Fibroblast of the aortic adventitia (primary cell): ENCODE measurements at regions not wholly inside any gene's neighbourhood (a gene's known extent, or its start where the extent isn't known, plus 50 kb on each side); places are given as distances from the start of the nearest gene placed in this dataset.
"Not testable (repeated sequence)": the region's sequence is repeated elsewhere in the genome, so short reads cannot be mapped to it uniquely, and the experiment has no call there.

ENCODE experiments used
- DNase-seq: peaks from one replicate; pipeline ENCODE4 v3.0.0-alpha.2; 2010; ENCODE audit warnings: low read depth
- H3K4me3 ChIP-seq: 2 replicates; pipeline ENCODE4 v1.5.1; 2011; ENCODE audit warnings: low read depth, mild to moderate bottlenecking, control low read depth, low read length, moderate library complexity
- TF ChIP-seq, protein P1 (sequence below): IDR thresholded peaks from 2 replicates; pipeline ENCODE4 v1.5.1; 2011; ENCODE audit warnings: mild to moderate bottlenecking, low read length, control low read depth, inconsistent platforms; ENCODE audit not compliant: insufficient read depth

DNA sequence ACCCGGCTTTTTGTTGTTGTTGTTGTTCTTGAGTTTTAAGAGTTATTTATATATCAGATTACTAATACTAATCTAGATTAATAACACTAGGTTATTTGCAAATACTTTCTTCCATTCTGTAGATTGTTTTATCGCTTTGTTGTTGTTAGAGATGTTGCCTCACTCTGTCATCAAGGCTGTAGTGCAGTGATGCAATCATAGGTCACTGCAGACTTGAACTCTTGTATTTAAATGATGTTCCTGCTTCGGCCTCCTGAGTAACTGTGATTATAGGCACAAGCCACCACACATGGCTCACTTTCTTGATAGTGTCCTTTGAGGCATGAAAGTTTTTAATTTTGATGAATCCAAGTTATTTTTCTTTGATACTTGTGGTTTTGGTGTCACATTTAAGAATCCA, 129.0 kb downstream of the VSIG4 start:
- no peak for DNase-seq
- TF ChIP-seq, protein P1, sequence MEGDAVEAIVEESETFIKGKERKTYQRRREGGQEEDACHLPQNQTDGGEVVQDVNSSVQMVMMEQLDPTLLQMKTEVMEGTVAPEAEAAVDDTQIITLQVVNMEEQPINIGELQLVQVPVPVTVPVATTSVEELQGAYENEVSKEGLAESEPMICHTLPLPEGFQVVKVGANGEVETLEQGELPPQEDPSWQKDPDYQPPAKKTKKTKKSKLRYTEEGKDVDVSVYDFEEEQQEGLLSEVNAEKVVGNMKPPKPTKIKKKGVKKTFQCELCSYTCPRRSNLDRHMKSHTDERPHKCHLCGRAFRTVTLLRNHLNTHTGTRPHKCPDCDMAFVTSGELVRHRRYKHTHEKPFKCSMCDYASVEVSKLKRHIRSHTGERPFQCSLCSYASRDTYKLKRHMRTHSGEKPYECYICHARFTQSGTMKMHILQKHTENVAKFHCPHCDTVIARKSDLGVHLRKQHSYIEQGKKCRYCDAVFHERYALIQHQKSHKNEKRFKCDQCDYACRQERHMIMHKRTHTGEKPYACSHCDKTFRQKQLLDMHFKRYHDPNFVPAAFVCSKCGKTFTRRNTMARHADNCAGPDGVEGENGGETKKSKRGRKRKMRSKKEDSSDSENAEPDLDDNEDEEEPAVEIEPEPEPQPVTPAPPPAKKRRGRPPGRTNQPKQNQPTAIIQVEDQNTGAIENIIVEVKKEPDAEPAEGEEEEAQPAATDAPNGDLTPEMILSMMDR, result no peak

DNA sequence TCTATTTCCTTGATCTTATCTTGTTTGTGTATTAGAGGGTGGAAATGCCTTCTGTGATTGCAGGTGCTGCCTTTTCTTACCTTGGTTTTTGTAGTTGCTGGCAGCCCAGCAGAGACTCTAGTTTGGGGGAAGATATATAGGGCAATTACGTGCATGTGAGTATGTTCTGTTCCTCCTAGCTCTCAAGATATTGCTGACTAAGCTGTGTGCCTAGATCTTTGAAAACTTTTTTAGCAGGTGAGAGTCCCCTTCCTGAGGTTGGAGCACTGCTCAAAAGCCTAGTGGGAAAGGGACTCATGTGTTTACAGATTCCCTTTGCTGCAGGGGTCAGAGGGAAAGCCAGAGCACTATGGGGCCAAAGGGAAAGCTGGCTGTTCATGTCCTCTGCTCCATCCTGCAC, 136.1 kb downstream of the VSIG4 start:
- no peak overlapping the region for H3K4me3 ChIP-seq
- TF ChIP-seq, protein P1, result no peak
- no peak for DNase-seq

More for the DNA sequence above, 129.0 kb downstream of the VSIG4 start:
- no peak overlapping the region for H3K4me3 ChIP-seq

DNA sequence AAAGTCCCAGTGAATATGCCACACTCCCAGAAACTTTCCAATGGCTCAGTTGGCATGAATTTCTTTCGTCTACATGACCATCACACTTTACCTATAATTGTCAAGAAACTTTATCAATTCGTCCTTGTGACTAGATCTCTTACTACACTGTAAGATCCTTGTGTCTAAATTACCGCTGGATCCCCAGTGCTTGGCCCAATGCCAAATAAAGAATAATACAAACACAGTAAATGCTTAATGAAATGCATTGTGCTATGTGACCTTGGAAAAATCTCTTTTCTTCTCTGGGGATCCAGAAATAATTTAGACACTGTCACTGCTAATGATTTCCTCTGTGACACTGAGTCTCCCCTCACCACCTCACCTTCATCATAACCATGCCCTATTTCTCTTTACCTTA, 137.9 kb downstream of the VSIG4 start:
- TF ChIP-seq, protein P1, result no peak
- H3K4me3 ChIP-seq, result no peak overlapping the region
- no peak for DNase-seq

DNA sequence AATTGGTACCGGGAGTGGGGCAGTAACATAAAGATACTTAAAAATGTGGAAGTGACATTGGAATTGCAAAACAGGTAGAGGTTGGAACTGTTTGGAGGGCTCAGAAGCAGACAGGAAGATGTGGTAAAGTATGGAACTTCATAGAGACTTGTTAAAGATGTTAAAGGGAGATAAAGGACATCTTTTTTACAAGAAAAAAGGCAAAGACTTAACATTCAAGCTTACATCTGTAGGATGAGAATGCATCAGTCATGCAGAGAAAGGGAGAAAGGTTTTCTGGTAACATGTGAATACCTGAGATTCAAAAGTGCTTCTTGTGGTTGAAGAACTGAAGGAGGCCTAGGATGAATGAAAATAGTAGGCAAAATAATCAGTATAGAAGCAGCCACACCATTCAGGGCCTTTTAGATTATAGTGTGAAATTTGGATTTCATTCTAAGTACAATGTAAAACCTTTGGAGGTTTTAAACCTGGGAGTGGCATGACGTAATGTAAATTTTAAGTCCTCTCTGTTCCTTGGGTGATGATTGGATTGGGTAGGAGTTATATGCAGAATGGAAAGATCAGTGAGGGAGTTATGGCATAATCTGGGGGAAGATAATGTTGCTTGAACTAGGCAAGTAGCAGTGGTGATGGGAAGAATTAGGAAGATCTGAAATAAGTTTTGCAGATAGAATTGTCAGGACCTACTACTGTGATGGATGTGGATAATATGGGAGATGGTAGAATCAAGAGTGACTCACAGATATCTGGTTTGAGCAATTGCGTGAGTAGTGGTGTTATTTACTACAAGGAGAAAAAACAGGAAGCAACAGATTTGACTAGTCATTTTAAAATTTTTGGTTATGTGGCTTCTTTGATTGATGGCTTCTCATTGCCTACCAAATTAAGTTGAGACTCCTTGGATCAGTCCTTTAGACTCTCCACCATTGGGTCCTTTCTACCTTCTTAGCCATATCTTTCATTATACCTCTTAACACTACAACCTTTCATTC, 138.7 kb downstream of the VSIG4 start:
- DNase-seq, result no peak
- H3K4me3 ChIP-seq, result no peak overlapping the region

DNA sequence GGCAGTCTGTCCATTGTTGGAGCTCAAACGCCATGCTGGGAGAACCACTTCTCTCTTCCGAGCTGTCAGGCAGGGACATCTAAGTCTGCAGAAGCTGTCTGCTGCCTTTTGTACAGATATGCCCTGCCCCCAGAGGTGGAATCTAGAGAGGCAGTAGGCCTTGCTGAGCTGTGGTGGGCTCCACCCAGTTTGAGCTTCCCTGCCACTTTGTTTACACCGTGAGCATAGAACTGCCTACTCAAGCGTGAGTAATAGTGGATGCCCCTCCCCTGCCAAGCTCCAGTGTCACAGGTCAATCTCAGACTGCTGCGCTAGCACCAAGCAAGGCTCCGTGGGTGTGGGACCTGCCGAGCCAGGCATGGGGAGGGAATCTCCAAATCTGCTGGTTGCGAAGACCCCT, 145.7 kb downstream of the VSIG4 start:
- TF ChIP-seq, protein P1, result no peak
- H3K4me3 ChIP-seq, result no peak overlapping the region
- no peak for DNase-seq

More for the DNA sequence above, 138.7 kb downstream of the VSIG4 start:
- TF ChIP-seq, protein P1, result no peak

DNA sequence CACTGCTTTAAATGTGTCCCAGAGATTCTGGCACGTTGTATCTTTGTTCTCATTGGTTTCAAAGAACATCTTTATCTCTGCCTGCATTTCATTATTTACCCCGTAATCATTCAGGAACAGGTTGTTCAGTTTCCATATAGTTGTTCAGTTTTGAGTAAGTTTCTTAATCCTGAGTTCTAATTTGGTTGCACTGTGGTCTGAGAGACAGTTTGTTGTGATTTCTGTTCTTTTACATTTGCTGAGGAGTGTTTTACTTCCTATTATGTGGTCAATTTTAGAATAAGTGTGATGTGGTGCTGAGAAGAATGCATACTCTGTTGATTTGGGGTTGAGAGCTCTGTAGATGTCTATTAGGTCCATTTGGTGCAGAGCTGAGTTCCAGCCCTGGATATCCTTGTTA, 148.1 kb downstream of the VSIG4 start:
- not testable (repeated sequence) for H3K4me3 ChIP-seq, DNase-seq

DNA sequence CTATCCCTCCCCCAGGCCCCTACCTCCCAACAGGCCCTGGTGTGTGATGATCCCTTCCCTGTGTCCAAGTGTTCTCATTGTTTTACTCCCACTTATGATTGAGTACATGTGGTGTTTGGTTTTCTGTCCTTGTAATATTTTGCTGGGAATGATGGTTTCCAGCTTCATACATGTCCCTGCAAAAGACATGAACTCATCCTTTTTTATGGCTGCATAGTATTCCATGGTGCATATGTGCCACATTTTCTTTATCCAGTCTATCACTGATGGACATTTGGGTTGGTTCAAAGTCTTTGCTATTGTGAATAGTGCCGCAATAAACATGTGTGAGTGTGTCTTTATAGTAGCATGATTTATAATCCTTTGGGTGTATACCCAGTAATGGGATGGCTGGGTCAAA, 151.7 kb downstream of the VSIG4 start:
- not testable (repeated sequence) for H3K4me3 ChIP-seq, DNase-seq

DNA sequence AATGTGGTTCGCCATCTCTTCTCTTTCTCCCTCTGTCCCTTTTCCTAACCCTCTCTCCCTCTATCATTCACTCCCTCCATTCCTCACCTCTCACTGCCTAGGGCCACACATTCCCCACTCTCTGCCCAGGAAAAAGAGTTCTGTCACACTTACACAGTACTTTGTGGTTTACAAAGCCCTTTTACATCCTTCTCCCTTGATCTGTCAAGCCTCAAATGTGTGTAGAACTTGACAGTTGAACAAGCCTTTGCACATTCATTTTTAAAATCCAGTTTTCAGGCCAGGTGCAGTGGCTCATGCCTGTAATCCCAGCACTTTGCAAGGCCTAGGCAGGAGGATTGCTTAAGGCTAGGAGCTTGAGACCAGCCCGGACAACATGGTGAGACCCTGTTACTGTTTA, 156.3 kb downstream of the VSIG4 start:
- H3K4me3 ChIP-seq, result no peak overlapping the region
- DNase-seq, result no peak
- TF ChIP-seq, protein P1, result no peak
